GM10266 (cell line): ENCODE measurements at regions not wholly inside any gene's neighbourhood (a gene's known extent, or its start where the extent isn't known, plus 50 kb on each side); places are given as distances from the start of the nearest gene placed in this dataset.
"Not testable (repeated sequence)": the region's sequence is repeated elsewhere in the genome, so short reads cannot be mapped to it uniquely, and the experiment has no call there.

Experiments
- DNase-seq: peaks from one replicate; pipeline ENCODE4 v3.0.0; 2012; ENCODE audit errors: extremely low spot score
- TF ChIP-seq, protein P1 (sequence below): IDR thresholded peaks from 2 replicates; pipeline ENCODE4 v1.5.1; 2012; ENCODE audit warnings: mild to moderate bottlenecking, low read depth; ENCODE audit not compliant: control insufficient read depth, insufficient read depth; ENCODE audit errors: missing control alignments

- DNase-seq, result no peak
- TF ChIP-seq, protein P1, sequence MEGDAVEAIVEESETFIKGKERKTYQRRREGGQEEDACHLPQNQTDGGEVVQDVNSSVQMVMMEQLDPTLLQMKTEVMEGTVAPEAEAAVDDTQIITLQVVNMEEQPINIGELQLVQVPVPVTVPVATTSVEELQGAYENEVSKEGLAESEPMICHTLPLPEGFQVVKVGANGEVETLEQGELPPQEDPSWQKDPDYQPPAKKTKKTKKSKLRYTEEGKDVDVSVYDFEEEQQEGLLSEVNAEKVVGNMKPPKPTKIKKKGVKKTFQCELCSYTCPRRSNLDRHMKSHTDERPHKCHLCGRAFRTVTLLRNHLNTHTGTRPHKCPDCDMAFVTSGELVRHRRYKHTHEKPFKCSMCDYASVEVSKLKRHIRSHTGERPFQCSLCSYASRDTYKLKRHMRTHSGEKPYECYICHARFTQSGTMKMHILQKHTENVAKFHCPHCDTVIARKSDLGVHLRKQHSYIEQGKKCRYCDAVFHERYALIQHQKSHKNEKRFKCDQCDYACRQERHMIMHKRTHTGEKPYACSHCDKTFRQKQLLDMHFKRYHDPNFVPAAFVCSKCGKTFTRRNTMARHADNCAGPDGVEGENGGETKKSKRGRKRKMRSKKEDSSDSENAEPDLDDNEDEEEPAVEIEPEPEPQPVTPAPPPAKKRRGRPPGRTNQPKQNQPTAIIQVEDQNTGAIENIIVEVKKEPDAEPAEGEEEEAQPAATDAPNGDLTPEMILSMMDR, result no peak
Measured at GRCh38 chr9:31873722-31874121, 510.7 kb upstream of the ACO1 start.

- TF ChIP-seq, protein P1, result no peak
- no peak for DNase-seq
Measured at GRCh38 chr9:31894008-31894407, 490.4 kb upstream of the ACO1 start.

- no peak for DNase-seq
- TF ChIP-seq, protein P1, result no peak
Measured at GRCh38 chr9:31908158-31908890, 476.1 kb upstream of the ACO1 start.

DNA sequence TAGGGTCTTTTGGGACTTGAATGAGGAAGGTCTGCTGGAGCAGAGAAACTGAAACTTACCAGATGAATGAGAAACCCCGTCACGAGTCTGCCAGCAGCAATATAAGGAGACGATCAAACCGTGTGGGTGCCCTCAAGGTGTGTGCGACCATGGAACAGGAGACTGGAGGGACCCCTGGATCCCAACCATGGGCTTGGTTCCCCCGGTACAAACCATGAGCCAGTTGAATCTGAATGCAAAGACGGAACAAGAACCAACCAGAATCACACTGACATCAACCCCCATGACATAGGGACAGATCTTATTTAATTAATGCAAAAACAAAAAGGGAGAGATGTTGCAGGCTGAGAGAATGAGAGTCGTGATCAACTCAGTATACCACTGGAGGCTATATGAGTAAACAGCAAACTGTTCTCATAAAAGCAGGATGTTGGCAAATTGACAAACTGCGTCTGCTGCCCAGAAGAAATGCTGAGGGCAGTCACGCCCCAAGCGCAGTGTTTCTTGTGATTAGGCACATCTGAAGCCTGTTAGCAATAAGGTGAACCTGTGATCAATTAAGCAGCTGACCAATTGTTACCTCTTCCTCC, 475.5 kb upstream of the ACO1 start:
- TF ChIP-seq, protein P1, result no peak
- DNase-seq, result no peak

- TF ChIP-seq, protein P1, result no peak
- DNase-seq, result no peak
Measured at GRCh38 chr9:31912636-31913035, 471.8 kb upstream of the ACO1 start.

GRCh38 chr9:31916591-31917241, 467.7 kb upstream of the ACO1 start:
- no peak for DNase-seq
- TF ChIP-seq, protein P1, result peak; percentile 39

GRCh38 chr9:31937737-31938136, 446.7 kb upstream of the ACO1 start:
- not testable (repeated sequence) for DNase-seq

GRCh38 chr9:31950756-31951155, 433.7 kb upstream of the ACO1 start:
- TF ChIP-seq, protein P1, result no peak
- DNase-seq, result no peak
